ENCODE measurements at regions not wholly inside any gene's neighbourhood (a gene's known extent, or its start where the extent isn't known, plus 50 kb on each side); places are given as distances from the start of the nearest gene placed in this dataset.

DNA sequence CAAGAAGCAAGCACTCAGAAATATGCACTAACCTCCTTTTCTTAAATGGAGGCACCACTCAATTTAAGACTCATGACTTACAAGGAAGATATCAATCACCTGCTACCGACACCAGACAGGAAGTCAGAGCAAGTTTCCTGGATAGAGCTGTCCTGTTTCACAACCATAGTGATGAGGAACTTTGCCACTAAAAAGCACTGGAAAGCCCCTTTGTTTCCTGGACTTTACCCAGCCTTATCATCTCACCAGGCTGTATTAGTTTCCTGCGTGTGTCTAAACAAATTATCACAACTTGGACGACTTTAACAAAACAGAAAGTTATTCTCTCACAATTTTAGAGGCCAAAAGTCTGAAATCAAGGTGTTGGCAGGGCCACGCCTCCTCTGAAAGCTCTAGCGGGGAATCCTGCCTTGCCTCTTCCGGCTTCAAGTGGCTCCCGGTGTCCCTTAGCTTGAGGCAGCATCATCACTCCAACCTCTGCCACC, 253.8 kb upstream of the STXBP5 start (continued):
- TF ChIP-seq ZNF124 (CRISPR knock-in tag; IDR thresholded peaks at IDR 0.05) (0 out of 2 replicates have a peak, but pooled peaks have one; percentile 34), ZBTB7B (CRISPR knock-in tag; IDR thresholded peaks at IDR 0.05) (peak; percentile 54; the same call in 1 of the 2 replicates), TEAD3 (CRISPR knock-in tag; optimal IDR thresholded peaks at IDR 0.05; ENCODE audit: borderline replicate concordance) (peak; percentile 51), ZNF350 (CRISPR knock-in tag; IDR thresholded peaks at IDR 0.05; ENCODE audit: borderline replicate concordance, low read depth) (no peak), ZNF83 (CRISPR knock-in tag; IDR thresholded peaks at IDR 0.05; ENCODE audit: borderline replicate concordance) (no peak), ZNF878 (CRISPR knock-in tag; IDR thresholded peaks at IDR 0.05) (peak; percentile 84), ZZZ3 (CRISPR knock-in tag; IDR thresholded peaks at IDR 0.05; ENCODE audit: borderline replicate concordance) (no peak), NFKBIZ (CRISPR knock-in tag; IDR thresholded peaks at IDR 0.05) (0 out of 2 replicates have a peak, but pooled peaks have one; percentile 47), RFX5 (IDR thresholded peaks at IDR 0.05; ENCODE audit: low read depth, low read length) (no peak), HOXA3 (CRISPR knock-in tag; IDR thresholded peaks at IDR 0.05) (peak; percentile 51; the same call in 1 of the 2 replicates), ZNF224 (CRISPR knock-in tag; IDR thresholded peaks at IDR 0.05) (no peak), ZEB1 (IDR thresholded peaks at IDR 0.05; ENCODE audit: insufficient replicate concordance, low read depth) (no peak), POLR2AphosphoS2 (IDR thresholded peaks at IDR 0.05; ENCODE audit: low read depth, low read length) (no peak), BHLHE40 (IDR thresholded peaks at IDR 0.05; ENCODE audit: low read length) (peak; percentile 18; the same call in 1 of the 2 replicates), ZC3H4 (CRISPR knock-in tag; IDR thresholded peaks at IDR 0.05; ENCODE audit: borderline replicate concordance) (no peak), ZBTB42 (CRISPR knock-in tag; IDR thresholded peaks at IDR 0.05) (no peak), ZNF33A (CRISPR knock-in tag; IDR thresholded peaks at IDR 0.05; ENCODE audit: borderline replicate concordance) (no peak), ZNF629 (CRISPR knock-in tag; conservative IDR thresholded peaks at IDR 0.05) (no peak), ZNF703 (CRISPR knock-in tag; IDR thresholded peaks at IDR 0.05; ENCODE audit: borderline replicate concordance) (0 out of 2 replicates have a peak, but pooled peaks have one; percentile 31), NR2F6 (IDR thresholded peaks at IDR 0.05) (0 out of 2 replicates have a peak, but pooled peaks have one; percentile 38), NR2F6 (CRISPR knock-in tag; IDR thresholded peaks at IDR 0.05) (peak; percentile 53), ZFP36 (IDR thresholded peaks at IDR 0.05; ENCODE audit: borderline replicate concordance, low read depth, low read length, partially characterized antibody) (no peak), ZMYM3 (CRISPR knock-in tag; IDR thresholded peaks at IDR 0.05) (no peak), CEBPG (CRISPR knock-in tag; IDR thresholded peaks at IDR 0.05) (peak; percentile 85), SKI (IDR thresholded peaks at IDR 0.05; ENCODE audit: partially characterized antibody) (peak; percentile 85), PPARG (CRISPR knock-in tag; conservative IDR thresholded peaks at IDR 0.05) (peak; percentile 77)
- TF ChIP-seq, protein P1, sequence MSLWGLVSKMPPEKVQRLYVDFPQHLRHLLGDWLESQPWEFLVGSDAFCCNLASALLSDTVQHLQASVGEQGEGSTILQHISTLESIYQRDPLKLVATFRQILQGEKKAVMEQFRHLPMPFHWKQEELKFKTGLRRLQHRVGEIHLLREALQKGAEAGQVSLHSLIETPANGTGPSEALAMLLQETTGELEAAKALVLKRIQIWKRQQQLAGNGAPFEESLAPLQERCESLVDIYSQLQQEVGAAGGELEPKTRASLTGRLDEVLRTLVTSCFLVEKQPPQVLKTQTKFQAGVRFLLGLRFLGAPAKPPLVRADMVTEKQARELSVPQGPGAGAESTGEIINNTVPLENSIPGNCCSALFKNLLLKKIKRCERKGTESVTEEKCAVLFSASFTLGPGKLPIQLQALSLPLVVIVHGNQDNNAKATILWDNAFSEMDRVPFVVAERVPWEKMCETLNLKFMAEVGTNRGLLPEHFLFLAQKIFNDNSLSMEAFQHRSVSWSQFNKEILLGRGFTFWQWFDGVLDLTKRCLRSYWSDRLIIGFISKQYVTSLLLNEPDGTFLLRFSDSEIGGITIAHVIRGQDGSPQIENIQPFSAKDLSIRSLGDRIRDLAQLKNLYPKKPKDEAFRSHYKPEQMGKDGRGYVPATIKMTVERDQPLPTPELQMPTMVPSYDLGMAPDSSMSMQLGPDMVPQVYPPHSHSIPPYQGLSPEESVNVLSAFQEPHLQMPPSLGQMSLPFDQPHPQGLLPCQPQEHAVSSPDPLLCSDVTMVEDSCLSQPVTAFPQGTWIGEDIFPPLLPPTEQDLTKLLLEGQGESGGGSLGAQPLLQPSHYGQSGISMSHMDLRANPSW (CRISPR knock-in tag; IDR thresholded peaks at IDR 0.05; ENCODE audit: borderline replicate concordance), result 0 out of 2 replicates have a peak, but pooled peaks have one; percentile 66
- TF ChIP-seq, protein P2, sequence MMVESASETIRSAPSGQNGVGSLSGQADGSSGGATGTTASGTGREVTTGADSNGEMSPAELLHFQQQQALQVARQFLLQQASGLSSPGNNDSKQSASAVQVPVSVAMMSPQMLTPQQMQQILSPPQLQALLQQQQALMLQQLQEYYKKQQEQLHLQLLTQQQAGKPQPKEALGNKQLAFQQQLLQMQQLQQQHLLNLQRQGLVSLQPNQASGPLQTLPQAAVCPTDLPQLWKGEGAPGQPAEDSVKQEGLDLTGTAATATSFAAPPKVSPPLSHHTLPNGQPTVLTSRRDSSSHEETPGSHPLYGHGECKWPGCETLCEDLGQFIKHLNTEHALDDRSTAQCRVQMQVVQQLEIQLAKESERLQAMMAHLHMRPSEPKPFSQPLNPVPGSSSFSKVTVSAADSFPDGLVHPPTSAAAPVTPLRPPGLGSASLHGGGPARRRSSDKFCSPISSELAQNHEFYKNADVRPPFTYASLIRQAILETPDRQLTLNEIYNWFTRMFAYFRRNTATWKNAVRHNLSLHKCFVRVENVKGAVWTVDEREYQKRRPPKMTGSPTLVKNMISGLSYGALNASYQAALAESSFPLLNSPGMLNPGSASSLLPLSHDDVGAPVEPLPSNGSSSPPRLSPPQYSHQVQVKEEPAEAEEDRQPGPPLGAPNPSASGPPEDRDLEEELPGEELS (CRISPR knock-in tag; IDR thresholded peaks at IDR 0.05), result peak; percentile 87
- TF ChIP-seq, protein P3, sequence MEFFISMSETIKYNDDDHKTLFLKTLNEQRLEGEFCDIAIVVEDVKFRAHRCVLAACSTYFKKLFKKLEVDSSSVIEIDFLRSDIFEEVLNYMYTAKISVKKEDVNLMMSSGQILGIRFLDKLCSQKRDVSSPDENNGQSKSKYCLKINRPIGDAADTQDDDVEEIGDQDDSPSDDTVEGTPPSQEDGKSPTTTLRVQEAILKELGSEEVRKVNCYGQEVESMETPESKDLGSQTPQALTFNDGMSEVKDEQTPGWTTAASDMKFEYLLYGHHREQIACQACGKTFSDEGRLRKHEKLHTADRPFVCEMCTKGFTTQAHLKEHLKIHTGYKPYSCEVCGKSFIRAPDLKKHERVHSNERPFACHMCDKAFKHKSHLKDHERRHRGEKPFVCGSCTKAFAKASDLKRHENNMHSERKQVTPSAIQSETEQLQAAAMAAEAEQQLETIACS (CRISPR knock-in tag; IDR thresholded peaks at IDR 0.05), result no peak
